ENCODE measurements at regions not wholly inside any gene's neighbourhood (a gene's known extent, or its start where the extent isn't known, plus 50 kb on each side); places are given as distances from the start of the nearest gene placed in this dataset.

GRCh38 chr5:91499943-91500531 lies 116.9 kb upstream of the ARRDC3 start:
- TF ChIP-seq CTCF (conservative IDR thresholded peaks at IDR 0.05 in 1 of 2, IDR thresholded peaks at IDR 0.05 in 1 of 2; ENCODE audit: extremely low read depth in 1 of 2, insufficient read depth in 1 of 2, low read depth in 1 of 2, low read length in 2 of 2) (peak; percentile 57 to 59), EZH2 (IDR thresholded peaks at IDR 0.05; ENCODE audit: borderline replicate concordance, low read length) (no peak)
